Hematopoietic multipotent progenitor cell (in vitro differentiated cells): ENCODE measurements at regions not wholly inside any gene's neighbourhood (a gene's known extent, or its start where the extent isn't known, plus 50 kb on each side); places are given as distances from the start of the nearest gene placed in this dataset.

Source experiments
- DNase-seq, 3 donors: peaks; one replicate each; pipeline ENCODE4 v3.0.0-alpha.2; 2011 to 2015; ENCODE audit warnings: low read depth in 2 of 3, low spot score in 2 of 3

- no peak for DNase-seq
Observed at GRCh38 chr4:145348291-145348690, 133.4 kb upstream of the SMAD1 start.

GRCh38 chr4:145347684-145348083 is 134.0 kb upstream of the SMAD1 start:
- no peak for DNase-seq

- DNase-seq, result no peak
Observed at GRCh38 chr4:145346081-145346480, 135.6 kb upstream of the SMAD1 start.

- DNase-seq, result no peak
Observed at GRCh38 chr4:145345401-145345800, 136.3 kb upstream of the SMAD1 start.

GRCh38 chr4:145341381-145341780 is 140.3 kb upstream of the SMAD1 start:
- DNase-seq, result no peak

- no peak for DNase-seq
Observed at GRCh38 chr4:145340071-145340675, 141.5 kb upstream of the SMAD1 start.

GRCh38 chr4:145339075-145339725 is 142.5 kb upstream of the SMAD1 start:
- DNase-seq, result no peak

GRCh38 chr4:145338568-145338967 is 143.1 kb upstream of the SMAD1 start:
- DNase-seq, result no peak

- no peak for DNase-seq
Observed at GRCh38 chr4:145337391-145337790, 144.3 kb upstream of the SMAD1 start.

GRCh38 chr4:145333786-145334185 is 147.9 kb upstream of the SMAD1 start:
- no peak for DNase-seq

- DNase-seq, result no peak
Observed at GRCh38 chr4:145326491-145326890, 146.1 kb upstream of the OTUD4 start.

- DNase-seq, result no peak
Observed at GRCh38 chr4:145324161-145324560, 143.8 kb upstream of the OTUD4 start.

GRCh38 chr4:145320294-145320693 is 139.9 kb upstream of the OTUD4 start:
- no peak for DNase-seq

- no peak for DNase-seq
Observed at GRCh38 chr4:145319751-145320150, 139.4 kb upstream of the OTUD4 start.

GRCh38 chr4:145316897-145317574 is 136.6 kb upstream of the OTUD4 start:
- no peak for DNase-seq

GRCh38 chr4:145315811-145316225 is 135.4 kb upstream of the OTUD4 start:
- DNase-seq, result no peak

GRCh38 chr4:145308598-145308997 is 128.2 kb upstream of the OTUD4 start:
- no peak for DNase-seq

- no peak for DNase-seq
Observed at GRCh38 chr4:145307763-145308430, 127.5 kb upstream of the OTUD4 start.

GRCh38 chr4:145307120-145307519 is 126.7 kb upstream of the OTUD4 start:
- no peak for DNase-seq

GRCh38 chr4:145302725-145303124 is 122.3 kb upstream of the OTUD4 start:
- DNase-seq, result no peak

GRCh38 chr4:145301386-145302080 is 121.1 kb upstream of the OTUD4 start:
- no peak for DNase-seq
